Large intestine (tissue), 3 donors: ENCODE measurements at regions not wholly inside any gene's neighbourhood (a gene's known extent, or its start where the extent isn't known, plus 50 kb on each side); places are given as distances from the start of the nearest gene placed in this dataset.
"Not testable (repeated sequence)": the region's sequence is repeated elsewhere in the genome, so short reads cannot be mapped to it uniquely, and the experiment has no call there.

Source experiments
- DNase-seq, 2 donors: peaks; one replicate each; pipeline versions ENCODE4 v3.0.0 to v3.0.0-alpha.2; 2013
- H3K27ac ChIP-seq: one replicate; pipeline ENCODE4 v1.5.1; 2013; ENCODE audit warnings: low read length
- H3K27me3 ChIP-seq: 2 replicates; pipeline ENCODE4 v1.6.1; 2013; ENCODE audit warnings: low read length; ENCODE audit not compliant: control insufficient read depth, insufficient read depth
- H3K36me3 ChIP-seq: 2 replicates; pipeline ENCODE4 v1.6.1; 2013; ENCODE audit warnings: low read length; ENCODE audit not compliant: control insufficient read depth, insufficient read depth
- H3K4me1 ChIP-seq: one replicate; pipeline ENCODE4 v1.6.1; 2013; ENCODE audit warnings: low read length; ENCODE audit not compliant: control insufficient read depth, insufficient read depth
- H3K4me3 ChIP-seq: one replicate; pipeline ENCODE4 v1.5.1; 2013; ENCODE audit warnings: low read length
- H3K9me3 ChIP-seq: one replicate; pipeline ENCODE4 v1.6.1; 2013; ENCODE audit warnings: mild to moderate bottlenecking, low read depth, low read length, moderate library complexity; ENCODE audit not compliant: control insufficient read depth
- WGBS: methylation state at CpG from one replicate; pipeline ENCODE4 v1.1.5; 2013; ENCODE audit warnings: low lambda C conversion rate; ENCODE audit not compliant: insufficient coverage; 5-methylcytosine and 5-hydroxymethylcytosine counted together

- no CpG with 5 or more reads among the region's 4 CpGs for WGBS
Measured at GRCh38 chr5:112570708-112571444, 151.8 kb upstream of the EPB41L4A start.

GRCh38 chr5:112573441-112573840 is 154.4 kb upstream of the EPB41L4A start:
- Histone ChIP-seq H3K4me3 (no peak overlapping the region), H3K9me3 (no peaks in the 10 kb centered on the region), H3K27ac (no peak overlapping the region), H3K27me3 (no peaks in the 10 kb centered on the region), H3K36me3 (no peaks in the 10 kb centered on the region), H3K4me1 (no peaks in the 10 kb centered on the region)
- no CpG with 5 or more reads among the region's 3 CpGs for WGBS
- no peak for DNase-seq

More at GRCh38 chr5:112570708-112571444, 151.8 kb upstream of the EPB41L4A start:
- no peak overlapping the region for H3K4me3 ChIP-seq
- DNase-seq = no peak
- no peaks in the 10 kb centered on the region for H3K4me1 ChIP-seq
- no peaks in the 10 kb centered on the region for H3K27me3 ChIP-seq
- H3K36me3 ChIP-seq = no peaks in the 10 kb centered on the region
- no peaks in the 10 kb centered on the region for H3K9me3 ChIP-seq
- no peak overlapping the region for H3K27ac ChIP-seq

DNA sequence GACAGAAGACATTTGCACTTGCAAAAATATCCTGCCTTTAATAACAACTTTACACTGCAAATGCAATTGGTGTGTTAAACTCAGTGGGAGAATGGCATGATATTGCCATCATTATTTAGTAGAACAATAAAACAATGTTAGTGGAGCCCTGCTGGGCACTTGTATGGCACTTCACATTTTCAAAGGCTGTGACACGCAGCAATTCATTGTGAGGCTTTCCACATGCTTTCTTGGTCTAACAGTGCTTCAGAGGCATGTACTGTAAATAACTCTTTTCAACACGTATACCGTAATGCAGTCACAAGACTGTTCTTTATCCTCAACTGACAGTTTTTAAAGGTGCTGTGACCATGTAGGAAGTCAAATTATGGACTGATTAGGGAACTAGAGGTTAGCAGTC is 155.5 kb upstream of the EPB41L4A start:
- Histone ChIP-seq H3K4me1 (no peaks in the 10 kb centered on the region), H3K36me3 (no peaks in the 10 kb centered on the region), H3K9me3 (no peaks in the 10 kb centered on the region), H3K4me3 (no peak overlapping the region), H3K27me3 (no peaks in the 10 kb centered on the region), H3K27ac (no peak overlapping the region)
- WGBS = no CpG with 5 or more reads among the region's 3 CpGs
- DNase-seq = no peak

- no CpG with 5 or more reads among the region's 3 CpGs for WGBS
- Histone ChIP-seq H3K27me3 (no peaks in the 10 kb centered on the region), H3K4me3 (no peak overlapping the region), H3K4me1 (no peaks in the 10 kb centered on the region), H3K27ac (no peak overlapping the region), H3K36me3 (no peaks in the 10 kb centered on the region), H3K9me3 (no peaks in the 10 kb centered on the region)
- no peak for DNase-seq
Measured at GRCh38 chr5:112576298-112576925, 157.3 kb upstream of the EPB41L4A start.

DNA sequence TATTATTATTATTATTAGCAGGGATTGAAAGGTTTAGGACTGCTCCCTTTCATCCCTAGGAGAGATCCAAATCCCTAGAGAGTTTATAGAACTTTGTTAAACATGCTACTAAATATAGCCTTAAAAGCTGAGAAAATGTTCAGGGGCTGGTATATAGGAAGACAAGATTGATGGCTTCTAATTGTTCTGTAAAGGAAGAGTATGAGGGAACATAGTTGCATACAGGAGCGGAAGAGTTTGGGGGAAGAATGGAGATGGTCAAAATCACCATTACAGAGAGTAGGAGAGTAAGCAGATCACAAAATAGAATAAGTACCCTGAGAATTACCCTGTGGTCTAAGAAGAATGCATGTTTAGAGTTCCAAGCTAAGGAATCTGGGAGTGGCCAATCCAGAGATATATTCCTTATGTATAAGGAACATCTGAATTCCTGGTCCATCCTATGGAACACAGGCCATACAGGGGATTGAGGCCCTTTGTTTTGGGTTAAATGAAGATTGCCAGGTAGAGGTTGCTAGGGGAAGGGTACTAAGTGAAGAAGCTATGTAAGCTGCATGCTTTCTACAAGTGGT is 158.0 kb upstream of the APC start:
- no peaks in the 10 kb centered on the region for H3K27me3 ChIP-seq
- no peaks in the 10 kb centered on the region for H3K4me1 ChIP-seq
- no peaks in the 10 kb centered on the region for H3K9me3 ChIP-seq
- no peaks in the 10 kb centered on the region for H3K36me3 ChIP-seq
- no peak overlapping the region for H3K27ac ChIP-seq
- DNase-seq = no peak
- H3K4me3 ChIP-seq = no peak overlapping the region
- no CpG with 5 or more reads among the region's 1 CpG for WGBS

- no peak for DNase-seq
- Histone ChIP-seq H3K9me3 (no peaks in the 10 kb centered on the region), H3K4me3 (no peak overlapping the region), H3K4me1 (no peaks in the 10 kb centered on the region), H3K27ac (no peak overlapping the region), H3K36me3 (no peaks in the 10 kb centered on the region), H3K27me3 (no peaks in the 10 kb centered on the region)
- no CpG with 5 or more reads among the region's 9 CpGs for WGBS
Measured at GRCh38 chr5:112581811-112582320, 155.8 kb upstream of the APC start.

- Histone ChIP-seq H3K27ac (no peak overlapping the region), H3K4me3 (no peak overlapping the region), H3K27me3 (no peaks in the 10 kb centered on the region), H3K4me1 (no peaks in the 10 kb centered on the region), H3K36me3 (no peaks in the 10 kb centered on the region), H3K9me3 (no peaks in the 10 kb centered on the region)
- DNase-seq = no peak
- WGBS = no CpG with 5 or more reads among the region's 4 CpGs
Measured at GRCh38 chr5:112583166-112583565, 154.5 kb upstream of the APC start.

DNA sequence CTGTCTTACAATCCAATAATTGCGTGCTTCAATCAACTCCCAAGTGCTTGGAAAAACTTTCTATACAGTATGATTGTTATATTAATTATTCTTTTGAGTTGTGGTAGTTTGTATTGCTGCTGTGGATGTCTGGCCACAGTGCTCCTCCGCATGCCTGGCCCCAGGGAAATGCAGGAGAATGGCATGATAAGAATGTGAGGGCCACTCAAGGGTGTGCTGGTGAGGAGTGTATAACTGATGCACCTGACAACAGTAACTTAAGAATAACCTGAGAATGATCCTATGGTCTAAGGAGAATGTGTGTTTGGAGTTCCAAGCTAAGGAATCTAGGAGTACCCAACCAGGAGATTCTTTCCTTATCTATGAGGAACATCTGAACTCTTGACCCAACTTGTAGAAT is 152.9 kb upstream of the APC start:
- Histone ChIP-seq H3K9me3 (no peaks in the 10 kb centered on the region), H3K27me3 (no peaks in the 10 kb centered on the region), H3K36me3 (no peaks in the 10 kb centered on the region), H3K4me3 (no peak overlapping the region), H3K27ac (no peak overlapping the region), H3K4me1 (no peaks in the 10 kb centered on the region)
- no peak for DNase-seq
- WGBS = no CpG with 5 or more reads among the region's 2 CpGs

- no peaks in the 10 kb centered on the region for H3K36me3 ChIP-seq
- no peak overlapping the region for H3K27ac ChIP-seq
- H3K4me3 ChIP-seq = no peak overlapping the region
- no peaks in the 10 kb centered on the region for H3K27me3 ChIP-seq
- no peaks in the 10 kb centered on the region for H3K9me3 ChIP-seq
- WGBS = no CpG with 5 or more reads among the region's 8 CpGs
- H3K4me1 ChIP-seq = no peaks in the 10 kb centered on the region
- no peak for DNase-seq
Measured at GRCh38 chr5:112586596-112587062, 151.1 kb upstream of the APC start.

DNA sequence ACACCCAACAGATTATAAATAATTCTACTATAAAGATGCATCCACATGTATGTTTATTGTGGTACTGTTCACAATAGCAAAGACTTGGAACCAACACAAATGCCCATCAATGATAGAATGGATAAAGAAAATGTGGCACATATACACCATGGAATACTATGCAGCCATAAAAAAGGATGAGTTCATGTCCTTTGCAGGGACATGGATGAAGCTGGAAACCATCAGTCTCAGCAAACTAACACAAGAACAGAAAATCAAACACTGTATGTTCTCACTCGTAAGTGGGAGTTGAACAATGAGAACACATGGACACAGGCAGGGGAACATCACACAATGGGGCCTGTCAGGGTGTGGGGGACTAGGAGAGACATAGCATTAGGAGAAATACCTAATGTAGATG is 146.8 kb upstream of the APC start:
- H3K27ac ChIP-seq = not testable (repeated sequence)

More for the DNA sequence above, 146.8 kb upstream of the APC start:
- not testable (repeated sequence) for H3K9me3 ChIP-seq, DNase-seq, H3K36me3 ChIP-seq, H3K27me3 ChIP-seq, H3K4me3 ChIP-seq, H3K4me1 ChIP-seq
- no CpG with 5 or more reads among the region's 1 CpG for WGBS
